DMS53 (cell line): ENCODE measurements at regions not wholly inside any gene's neighbourhood (a gene's known extent, or its start where the extent isn't known, plus 50 kb on each side); places are given as distances from the start of the nearest gene placed in this dataset.

Experiments
- DNase-seq: peaks from one replicate; lab custom pipeline; 2025; lab: John Stamatoyannopoulos, UW

DNA sequence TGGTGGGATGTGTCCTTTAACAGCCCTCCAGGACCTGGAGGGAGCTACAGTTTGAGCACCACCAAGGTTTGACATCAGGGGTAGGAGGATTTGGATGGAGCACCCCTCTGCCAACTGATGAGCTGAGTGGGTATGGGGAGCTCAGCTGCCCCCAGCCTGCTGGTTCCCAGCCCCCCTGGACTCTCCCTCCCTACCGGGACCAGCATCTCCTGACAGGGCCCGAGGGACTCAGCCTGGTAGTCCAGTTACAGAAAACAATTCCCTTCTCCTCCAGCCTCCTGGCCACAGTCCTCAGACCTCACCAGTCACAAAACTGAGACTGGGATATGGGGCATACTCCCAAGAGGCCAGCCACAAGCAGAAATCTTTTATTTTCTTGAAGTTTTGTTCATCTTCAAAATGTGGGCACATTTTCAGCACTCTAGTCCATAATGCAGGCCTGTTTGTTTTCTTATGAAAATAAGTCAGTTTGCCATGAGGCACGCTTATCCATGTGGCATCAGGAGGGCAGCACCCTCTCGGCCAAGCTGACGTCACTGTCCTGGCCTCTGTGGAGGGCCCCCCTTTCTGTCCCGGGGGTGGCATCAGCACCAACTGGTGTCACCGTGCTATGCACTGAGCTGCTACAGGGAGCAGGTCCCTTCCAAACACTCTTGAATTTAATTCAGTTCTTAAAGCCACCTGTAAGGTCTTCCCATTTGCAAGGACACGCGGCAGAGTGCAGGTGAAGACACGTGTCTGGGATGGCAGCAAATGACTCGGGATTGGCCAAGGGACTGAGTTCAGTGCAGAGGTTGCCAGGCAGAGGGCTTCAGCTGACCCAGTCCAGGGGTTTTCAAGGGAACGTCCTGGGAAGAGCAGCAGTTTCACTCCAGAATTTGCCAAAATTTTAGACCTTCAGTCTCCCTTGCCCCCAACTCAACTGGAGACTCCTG, 187.6 kb downstream of the GADD45G start:
- DNase-seq: no peak

DNA sequence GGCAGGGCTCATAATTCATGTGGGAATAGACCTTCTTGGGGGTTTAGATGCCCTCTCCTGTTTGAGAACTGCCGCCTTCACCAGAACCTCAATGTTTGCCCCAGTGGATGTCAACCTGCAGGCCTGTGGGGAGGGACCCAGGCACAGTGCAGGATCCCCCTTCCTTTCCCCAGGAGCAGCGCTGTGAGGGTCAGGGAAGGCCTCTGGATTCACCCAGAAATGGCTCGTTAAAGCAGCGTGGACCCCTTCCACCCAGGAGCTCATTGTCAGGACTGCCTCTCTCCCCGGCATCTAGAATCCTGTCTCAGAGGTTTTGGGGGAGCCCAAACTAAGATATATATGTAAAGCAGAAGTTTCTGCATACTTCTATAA, 188.3 kb downstream of the GADD45G start:
- DNase-seq: no peak

GRCh38 chr9:89793551-89793950, 188.7 kb downstream of the GADD45G start:
- no peak for DNase-seq

DNA sequence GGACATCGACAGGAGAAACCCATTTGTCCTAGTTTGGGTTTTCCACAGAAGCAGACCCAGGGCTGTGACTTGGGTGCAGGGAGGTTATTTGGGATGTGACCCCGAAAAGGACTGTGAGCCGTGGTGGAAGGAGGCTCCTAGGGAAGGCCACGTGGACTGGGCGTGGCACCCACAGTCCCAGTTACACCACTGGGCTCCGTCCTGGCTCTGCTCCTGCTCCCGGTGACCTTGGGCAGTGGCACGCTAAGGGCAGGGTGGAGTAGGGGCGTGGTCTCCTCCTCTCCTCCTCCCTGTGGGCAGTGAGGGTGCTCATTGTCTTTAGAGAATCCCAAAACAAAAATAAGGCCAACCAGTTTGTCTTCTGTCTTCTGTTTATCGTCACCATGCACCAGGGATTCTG, 190.1 kb downstream of the GADD45G start:
- DNase-seq: peak; percentile 57

- peak; percentile 49 for DNase-seq
These were observed 190.9 kb downstream of the GADD45G start for GRCh38 chr9:89795538-89796195.

DNA sequence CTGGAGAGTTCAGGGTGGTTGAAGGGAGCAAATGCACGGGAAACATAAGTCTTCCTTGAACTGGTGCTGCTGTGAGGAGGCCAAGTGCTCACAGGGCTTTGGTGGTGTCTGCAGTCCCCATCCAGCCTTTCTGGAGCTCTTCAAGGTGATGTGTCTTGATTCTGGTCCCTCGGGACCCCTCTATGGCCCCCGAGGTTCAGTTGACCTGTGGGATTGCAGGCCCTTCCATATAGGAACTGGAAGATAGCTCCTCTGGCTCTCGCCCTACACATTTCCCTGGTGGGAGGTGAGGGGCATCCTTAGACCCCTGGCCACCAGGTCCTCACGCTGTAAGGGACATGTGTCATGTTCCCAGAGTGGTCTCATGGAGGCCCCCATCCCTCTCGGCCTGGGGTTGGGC, 191.8 kb downstream of the GADD45G start:
- DNase-seq: no peak

DNA sequence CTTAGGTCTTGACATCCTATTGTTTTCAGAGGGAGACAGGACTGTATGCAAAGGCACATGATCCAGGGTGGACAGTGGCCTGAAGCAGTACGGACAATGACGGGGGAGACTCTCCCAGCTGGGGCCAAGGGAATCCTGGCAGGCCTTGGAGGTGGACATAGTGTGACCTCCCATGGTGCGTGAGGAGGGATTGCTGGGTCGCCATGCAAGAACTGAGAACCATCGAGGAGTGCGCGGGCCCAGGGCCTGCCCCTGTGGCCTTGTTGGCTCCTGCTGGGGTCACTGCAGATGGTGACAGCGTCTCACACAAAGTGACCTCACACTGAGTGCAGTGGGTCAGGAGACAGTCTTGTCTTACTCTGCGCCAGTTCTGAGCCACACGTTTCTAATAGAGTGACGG, 192.4 kb downstream of the GADD45G start:
- DNase-seq: no peak

DNA sequence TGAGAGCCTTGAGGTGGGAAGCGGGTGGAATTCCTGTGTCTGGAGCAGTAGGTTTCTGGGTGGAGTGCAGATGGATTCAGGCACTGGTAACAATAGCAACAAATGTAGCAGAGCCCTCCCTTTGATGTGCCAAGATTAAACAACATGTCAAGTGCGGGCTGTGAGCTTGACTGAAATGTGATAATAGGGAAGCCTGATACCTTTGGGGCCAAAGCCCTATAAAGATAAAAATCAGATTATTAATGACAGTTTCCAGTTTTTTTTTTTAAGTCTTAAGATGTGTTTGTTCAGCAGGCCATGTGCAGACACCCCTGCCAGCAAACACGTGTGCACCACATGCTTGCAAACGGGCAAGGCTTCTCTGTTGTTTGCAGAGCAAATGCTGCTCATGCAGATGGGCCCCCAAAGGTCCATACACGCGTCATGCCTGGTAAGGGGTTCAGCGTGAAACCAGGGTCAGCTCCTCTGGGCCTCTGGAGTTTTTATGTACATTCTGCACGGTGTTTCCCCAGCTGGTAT, 193.2 kb downstream of the GADD45G start:
- DNase-seq: peak; percentile 79

GRCh38 chr9:89798547-89799120, 193.8 kb downstream of the GADD45G start:
- peak; percentile 23 for DNase-seq

DNA sequence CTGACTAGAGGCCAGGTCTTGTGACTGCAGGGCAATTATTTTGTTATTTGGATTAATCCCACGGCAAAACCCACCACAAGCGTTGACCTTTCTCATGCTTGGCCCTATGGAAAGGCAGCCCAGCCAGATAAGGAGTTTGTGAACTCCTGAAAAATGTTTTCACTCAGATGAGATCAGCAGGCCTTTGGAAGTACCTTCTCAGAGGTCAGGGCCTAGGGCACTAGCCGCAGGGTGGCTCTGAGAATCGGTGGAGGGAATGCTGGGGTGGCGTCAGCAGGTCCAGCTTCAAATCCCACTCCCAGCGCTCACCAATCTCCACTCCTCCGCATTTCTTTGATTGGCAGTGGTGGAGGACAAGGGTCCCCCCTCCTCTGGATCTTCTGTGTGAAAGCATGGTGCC, 194.4 kb downstream of the GADD45G start:
- DNase-seq: no peak

DNA sequence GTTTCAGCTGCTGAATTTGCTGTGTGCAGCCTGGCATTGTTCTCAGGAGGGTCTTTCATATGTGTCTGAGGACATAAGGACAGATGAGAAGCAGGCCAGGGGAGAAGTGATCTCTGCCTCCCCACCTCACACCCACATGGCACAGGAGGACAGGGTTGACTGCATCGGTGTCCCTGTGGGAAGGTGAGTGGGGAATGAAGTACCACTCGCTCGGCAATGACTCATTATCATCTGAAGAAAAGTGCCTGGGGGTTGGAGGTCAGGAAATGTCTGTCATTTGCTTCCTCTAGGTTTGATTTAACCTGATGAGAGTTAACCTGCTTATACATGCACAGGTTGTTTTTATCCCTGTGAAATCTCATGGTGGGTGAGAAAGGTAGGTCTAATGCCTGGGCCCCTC, 195.0 kb downstream of the GADD45G start:
- DNase-seq: peak; percentile 44

DNA sequence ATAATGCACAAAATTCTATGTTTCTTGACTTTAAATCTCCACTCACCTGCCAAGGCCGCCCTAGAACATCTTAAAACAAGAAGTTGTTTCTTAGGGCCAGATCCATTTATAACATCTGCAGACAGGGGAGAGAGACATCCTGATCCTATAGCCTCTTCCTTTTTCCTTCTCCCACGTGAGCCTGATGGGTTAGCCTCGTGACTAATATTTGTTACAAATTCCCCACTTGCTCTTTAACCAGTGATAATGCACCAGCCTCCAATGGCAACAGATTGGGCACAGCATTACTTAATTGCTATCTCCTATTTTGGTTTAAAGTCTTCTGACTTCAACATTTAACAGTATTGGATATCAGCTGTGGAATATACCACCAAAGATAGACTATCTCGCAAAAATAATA, 196.5 kb downstream of the GADD45G start:
- DNase-seq: no peak

- no peak for DNase-seq
These were observed 197.2 kb downstream of the GADD45G start for GRCh38 chr9:89801742-89802670.

GRCh38 chr9:89802781-89803355, 198.1 kb downstream of the GADD45G start:
- DNase-seq: no peak

DNA sequence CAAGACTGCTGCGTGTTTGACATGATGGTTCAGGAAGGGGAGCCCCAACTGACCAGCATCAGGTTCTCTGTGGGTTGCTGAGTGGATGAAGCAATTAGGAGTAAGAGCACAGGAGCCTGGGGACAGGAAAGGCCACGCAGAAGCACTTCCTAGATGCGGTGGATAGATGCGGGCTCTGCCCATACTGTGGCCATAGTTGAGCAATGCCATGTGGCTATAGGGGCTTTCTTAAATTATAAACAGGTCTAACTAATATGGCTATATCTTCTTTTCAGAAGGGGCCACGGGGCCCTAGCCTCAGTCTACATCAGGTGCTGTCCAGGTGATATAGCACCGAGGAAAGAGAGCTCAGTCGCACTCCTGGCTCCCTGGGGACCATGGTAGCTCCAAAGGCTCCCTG, 198.6 kb downstream of the GADD45G start:
- no peak for DNase-seq

- no peak for DNase-seq
These were observed 200.1 kb downstream of the GADD45G start for GRCh38 chr9:89804766-89805531.

DNA sequence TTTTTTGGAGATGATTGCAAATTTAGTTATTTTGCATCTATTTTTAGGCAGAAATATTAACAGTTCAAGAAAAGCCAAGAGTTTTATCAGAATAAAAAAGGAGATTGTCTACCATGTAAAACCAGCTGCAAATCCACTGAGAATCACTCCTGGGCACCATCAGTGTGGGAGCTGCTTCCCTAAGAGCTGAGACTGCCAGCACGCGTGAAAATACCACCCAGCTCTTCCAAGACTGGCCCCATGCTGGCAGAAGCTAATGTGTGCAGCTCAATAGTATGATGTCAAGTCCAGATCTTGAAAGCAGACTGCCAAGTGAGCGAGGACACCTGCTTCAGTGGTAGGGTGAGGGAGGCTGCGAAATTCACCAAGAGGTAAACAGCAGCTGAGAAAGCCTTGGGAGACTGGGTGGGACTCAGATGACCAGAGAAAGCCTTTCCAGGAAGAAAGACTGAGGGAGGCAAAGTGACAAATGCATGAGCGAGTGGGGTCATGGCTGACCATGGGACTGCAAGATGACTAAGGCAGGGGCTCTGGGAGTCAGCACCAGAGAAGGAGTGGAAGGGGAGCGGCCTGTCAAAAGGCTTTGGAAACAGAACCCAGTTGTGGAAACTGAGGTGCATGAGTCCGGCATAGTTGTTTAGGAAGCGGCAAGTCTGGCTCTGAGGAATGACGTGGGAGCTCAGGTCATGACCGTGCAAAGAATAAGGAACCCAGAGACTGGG, 200.9 kb downstream of the GADD45G start:
- no peak for DNase-seq

- no peak for DNase-seq
These were observed 201.7 kb downstream of the GADD45G start for GRCh38 chr9:89806371-89807100.

- DNase-seq: no peak
These were observed 202.2 kb downstream of the GADD45G start for GRCh38 chr9:89807101-89807395.
